ENCODE measurements at regions not wholly inside any gene's neighbourhood (a gene's known extent, or its start where the extent isn't known, plus 50 kb on each side); places are given as distances from the start of the nearest gene placed in this dataset.
"Not testable (repeated sequence)": the region's sequence is repeated elsewhere in the genome, so short reads cannot be mapped to it uniquely, and the experiment has no call there.

DNA sequence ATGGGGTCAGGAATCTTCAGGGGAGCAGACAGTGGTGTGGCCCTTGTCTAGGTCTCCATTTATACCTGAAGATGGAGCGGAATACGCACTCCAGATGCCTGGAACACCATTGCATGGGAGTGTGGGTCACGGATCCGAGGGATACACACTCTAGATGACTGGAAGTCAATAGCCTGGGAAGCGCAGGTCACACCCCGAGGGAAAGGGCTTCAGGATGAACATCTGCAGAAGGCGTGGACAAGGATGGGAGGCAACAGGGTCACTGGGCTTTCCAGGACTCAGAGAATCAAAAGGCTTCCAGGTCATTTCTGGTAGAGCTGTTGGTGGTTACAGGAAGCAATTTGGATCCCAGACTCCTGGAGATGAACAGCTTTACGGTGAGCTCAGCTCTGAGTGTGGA lies 382.2 kb upstream of the KLF6 start:
- DNase-seq (ENCODE audit: low read depth in 2 of 2) = no peak

- no peak for DNase-seq (ENCODE audit: low read depth in 2 of 2)
These were observed 377.7 kb upstream of the KLF6 start for GRCh38 chr10:4162571-4163286.

GRCh38 chr10:4159173-4159572 lies 374.2 kb upstream of the KLF6 start:
- no peak for DNase-seq (ENCODE audit: low read depth in 2 of 2)

DNA sequence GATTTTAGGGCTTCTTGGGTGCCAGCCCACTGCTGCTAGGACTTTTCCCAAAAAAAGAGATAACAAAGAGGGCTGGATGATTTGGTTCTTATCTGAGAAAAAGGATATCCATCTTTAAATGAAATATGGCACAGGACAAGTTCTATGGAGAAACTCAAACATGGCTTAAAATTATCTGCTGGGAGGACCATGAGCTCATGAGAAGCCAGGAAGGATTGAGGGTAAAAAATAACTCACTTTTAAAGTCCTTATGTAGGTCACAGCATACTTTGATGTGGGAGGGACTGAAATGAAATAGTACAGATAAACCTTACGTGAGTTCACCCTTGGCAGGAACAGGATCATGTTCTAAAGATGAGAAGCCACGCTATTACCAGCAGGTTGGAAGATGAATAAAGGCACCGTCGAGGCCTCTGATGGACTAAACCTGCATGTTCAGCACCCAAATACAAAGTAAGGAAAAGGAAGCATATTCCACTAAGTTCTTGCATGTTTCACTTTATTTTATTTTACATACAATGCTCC lies 369.2 kb upstream of the KLF6 start:
- no peak for DNase-seq (ENCODE audit: low read depth in 2 of 2)

DNA sequence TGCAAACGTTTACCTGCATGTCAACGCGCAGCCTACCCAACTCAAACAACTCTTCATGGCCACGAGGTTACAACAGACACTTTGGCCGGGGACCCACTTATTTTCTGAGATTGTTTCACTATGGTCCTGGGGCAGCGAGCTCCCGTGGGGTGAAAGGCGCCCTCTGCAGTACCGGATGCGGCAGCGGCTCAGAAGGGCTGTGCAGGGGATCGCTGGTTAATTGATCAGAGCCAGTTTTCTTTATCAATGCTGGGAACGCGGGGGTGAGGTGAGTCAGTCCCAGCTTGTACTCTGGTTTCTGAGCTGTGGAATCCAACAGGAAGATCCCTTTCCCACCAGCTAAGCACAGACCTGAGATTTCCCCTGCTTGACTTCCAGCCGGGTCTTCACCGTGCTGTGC lies 366.5 kb upstream of the KLF6 start:
- no peak for DNase-seq (ENCODE audit: low read depth in 2 of 2)

GRCh38 chr10:4150676-4151075 lies 365.7 kb upstream of the KLF6 start:
- DNase-seq (ENCODE audit: low read depth in 2 of 2) = no peak

- DNase-seq (ENCODE audit: low read depth in 2 of 2) = not testable (repeated sequence)
These were observed 364.5 kb upstream of the KLF6 start for GRCh38 chr10:4149460-4149859.

DNA sequence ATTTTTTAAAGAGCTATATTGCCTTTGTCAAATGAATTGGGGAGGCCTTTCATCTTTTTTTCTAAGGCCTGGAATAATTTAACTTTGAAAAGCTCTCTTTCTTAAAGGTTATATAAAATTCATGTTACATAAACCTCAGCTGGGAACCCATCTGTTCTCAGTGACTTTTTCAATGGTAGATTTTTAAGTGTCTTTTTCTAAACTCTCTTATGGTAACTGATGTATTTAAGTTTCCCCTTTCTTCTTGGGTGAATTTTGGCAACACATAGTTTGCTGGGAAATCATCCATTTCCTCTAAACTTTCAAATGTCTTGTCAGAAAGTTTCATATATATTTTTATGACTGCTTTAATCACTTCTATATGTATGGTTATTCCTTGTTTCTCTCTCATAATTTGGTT lies 362.2 kb upstream of the KLF6 start:
- no peak for DNase-seq (ENCODE audit: low read depth in 2 of 2)

DNA sequence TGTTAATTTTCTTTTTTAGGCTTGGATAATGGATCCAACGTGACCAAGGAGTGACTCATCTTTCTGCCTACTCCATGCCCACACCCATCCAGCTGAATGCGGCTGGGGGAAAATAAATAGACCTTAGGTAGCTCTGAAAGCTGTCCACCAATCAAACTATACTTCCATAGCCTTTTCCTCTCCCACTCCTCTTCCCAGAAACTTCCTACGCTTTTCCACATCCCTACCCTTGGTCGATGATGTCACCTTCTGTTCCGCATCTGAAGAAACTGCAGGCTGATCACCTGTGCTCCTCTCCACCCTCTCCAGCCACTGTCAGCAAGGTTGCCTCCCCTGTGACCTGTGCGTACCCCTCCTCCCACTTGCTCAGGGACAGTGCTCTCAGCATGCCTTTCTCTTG lies 359.8 kb upstream of the KLF6 start:
- no peak for DNase-seq (ENCODE audit: low read depth in 2 of 2)

DNA sequence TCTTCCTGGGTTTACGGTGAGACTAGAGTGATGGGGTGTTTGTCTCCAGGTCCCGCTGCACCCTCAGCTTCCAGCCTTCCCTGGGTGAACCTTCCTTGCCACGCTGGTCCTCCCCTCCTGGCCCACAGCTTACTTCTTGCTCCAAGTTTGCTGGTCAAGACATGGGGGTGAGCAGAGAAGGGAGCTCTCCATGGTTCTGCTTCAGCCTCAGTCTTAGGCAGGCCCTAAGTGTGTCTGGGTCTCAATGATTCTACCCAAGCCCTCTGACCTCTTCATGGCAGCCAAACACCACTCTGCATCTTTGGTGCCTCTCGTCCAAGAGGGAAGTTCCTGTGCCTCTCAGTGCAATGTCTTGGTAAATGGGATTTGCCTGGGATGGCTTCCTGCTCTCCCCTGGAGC lies 356.5 kb upstream of the KLF6 start:
- no peak for DNase-seq (ENCODE audit: low read depth in 2 of 2)

GRCh38 chr10:4138146-4138721 lies 353.2 kb upstream of the KLF6 start:
- no peak for DNase-seq (ENCODE audit: low read depth in 2 of 2)

DNA sequence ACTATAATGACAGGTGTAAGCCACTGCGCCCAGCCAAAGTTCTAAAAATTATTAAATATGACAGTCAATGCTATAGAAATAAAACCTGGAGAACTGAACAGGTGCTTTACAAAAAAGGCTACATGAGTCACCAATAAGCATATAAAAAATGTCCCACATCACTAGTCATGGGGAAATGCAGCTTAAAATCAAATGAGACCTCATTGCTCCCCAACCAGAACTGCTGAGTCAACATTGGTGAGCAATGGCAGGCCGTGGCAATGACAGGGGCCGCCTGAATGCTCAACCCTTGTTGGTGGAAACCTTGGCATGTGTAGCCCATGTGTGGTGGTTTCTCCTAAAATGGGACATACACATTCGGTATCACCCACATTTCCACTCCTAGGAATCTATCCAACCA lies 352.3 kb upstream of the KLF6 start:
- DNase-seq (ENCODE audit: low read depth in 2 of 2) = no peak

GRCh38 chr10:4136121-4136520 lies 351.1 kb upstream of the KLF6 start:
- no peak for DNase-seq (ENCODE audit: low read depth in 2 of 2)

- DNase-seq (ENCODE audit: low read depth in 2 of 2) = no peak
These were observed 347.2 kb upstream of the KLF6 start for GRCh38 chr10:4132216-4132556.

- no peak for DNase-seq (ENCODE audit: low read depth in 2 of 2)
These were observed 346.6 kb upstream of the KLF6 start for GRCh38 chr10:4131407-4132215.

- no peak for DNase-seq (ENCODE audit: low read depth in 2 of 2)
These were observed 345.7 kb upstream of the KLF6 start for GRCh38 chr10:4130685-4131084.

- DNase-seq (ENCODE audit: low read depth in 2 of 2) = no peak
These were observed 345.0 kb upstream of the KLF6 start for GRCh38 chr10:4129866-4130477.

- DNase-seq (ENCODE audit: low read depth in 2 of 2) = no peak
These were observed 342.7 kb upstream of the KLF6 start for GRCh38 chr10:4127518-4128315.

DNA sequence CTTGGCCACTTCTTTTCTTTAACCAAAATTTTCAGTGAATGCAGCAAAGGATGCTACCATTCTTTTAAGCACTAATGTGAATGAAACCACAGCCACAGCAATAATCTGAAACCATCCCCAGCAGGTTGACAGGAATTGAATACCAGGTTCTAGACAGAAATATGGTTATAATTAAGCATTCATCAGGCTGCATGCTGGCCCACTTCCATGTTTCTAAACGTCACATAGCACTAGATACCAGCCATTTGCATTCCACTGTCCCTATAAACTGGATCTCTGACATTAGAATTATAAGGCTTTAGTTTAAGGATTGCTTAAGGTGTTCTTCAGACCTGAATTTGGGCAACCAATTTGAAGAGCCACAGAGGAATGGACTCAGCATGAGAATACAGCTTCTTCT lies 340.8 kb upstream of the KLF6 start:
- DNase-seq (ENCODE audit: low read depth in 2 of 2) = no peak

DNA sequence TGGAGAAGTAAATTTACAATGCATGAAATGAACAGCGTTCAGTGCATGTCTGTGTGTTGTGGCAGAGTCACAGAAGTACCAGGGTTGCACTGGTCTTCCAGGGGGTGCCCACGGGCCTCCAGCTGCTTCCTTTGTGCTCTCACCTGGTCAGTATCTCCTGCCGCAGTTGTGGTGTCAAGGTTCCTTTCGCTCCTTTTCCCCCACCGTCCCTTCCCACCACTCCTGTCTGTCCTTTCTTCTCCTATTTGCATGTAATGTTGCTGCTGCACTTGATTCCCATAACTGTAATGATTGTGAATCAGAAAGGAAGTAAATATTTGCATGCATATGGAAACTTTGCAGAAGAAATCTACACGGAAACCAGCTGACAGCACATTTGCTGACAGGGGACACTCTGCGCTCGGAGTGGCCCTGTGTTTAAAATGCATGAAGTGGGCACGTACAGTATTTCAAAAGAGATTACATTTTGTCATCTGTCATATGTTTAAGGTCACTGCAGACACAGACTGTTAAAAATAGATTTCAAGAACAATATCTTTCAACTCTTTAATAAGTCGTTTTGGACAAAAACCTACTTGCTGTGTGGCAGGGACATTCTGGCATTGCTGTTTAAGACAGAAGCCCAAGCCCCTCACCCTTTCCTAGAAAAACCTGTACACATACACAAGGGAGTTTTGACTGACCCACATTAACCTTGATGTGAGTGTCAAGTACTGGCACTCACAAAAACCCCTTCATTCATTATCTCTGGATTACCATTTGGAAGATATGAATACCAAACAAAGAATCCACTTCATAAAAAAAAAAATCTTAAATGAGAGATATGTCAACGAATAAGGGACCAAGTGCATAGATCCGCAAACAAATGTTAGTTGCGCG lies 336.7 kb upstream of the KLF6 start:
- no peak for DNase-seq (ENCODE audit: low read depth in 2 of 2)

All from activated CD8-positive, alpha-beta memory T cell treated with anti-CD3 and anti-CD28 coated beads for 4 hours (primary cell).